ENCODE measurements at regions not wholly inside any gene's neighbourhood (a gene's known extent, or its start where the extent isn't known, plus 50 kb on each side); places are given as distances from the start of the nearest gene placed in this dataset.
"Not testable (repeated sequence)": the region's sequence is repeated elsewhere in the genome, so short reads cannot be mapped to it uniquely, and the experiment has no call there.

DNA sequence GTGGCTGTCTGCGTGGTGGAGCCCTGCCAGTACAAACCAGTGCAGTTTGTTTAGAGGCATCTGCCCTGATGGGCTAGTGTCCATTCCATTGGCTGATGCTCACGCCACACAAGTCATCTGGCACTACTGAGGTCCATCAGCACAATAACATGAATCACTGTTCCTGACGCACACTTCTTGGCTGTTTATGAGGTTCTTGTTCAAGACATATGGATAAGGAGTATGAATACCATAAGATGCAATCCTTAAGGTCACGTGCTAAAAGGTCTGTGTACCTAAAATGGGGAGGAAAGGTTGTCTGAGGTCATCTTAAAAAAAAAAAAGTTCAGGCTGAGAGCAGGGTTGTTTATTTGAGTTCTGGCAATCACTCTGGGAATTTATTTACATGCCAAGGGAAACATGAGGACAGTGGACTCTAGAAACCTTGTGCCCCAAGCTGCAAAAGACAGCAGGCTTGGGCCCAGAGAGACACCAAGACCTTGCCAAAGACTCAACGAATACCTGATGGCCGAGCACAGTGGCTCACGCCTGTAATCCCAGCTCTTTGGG is 54.1 kb upstream of the SHLD1 start:
- H3K4me1 Mint-ChIP-seq (ENCODE audit: low read depth) = peaks cover 1% of the 10 kb centered on the region
- no peaks in the 10 kb centered on the region for H3K27me3 Mint-ChIP-seq (ENCODE audit: low read depth)
- no peaks in the 10 kb centered on the region for H3K9me3 Mint-ChIP-seq
- H3K36me3 Mint-ChIP-seq (ENCODE audit: low read depth) = no peaks in the 10 kb centered on the region
- DNase-seq (ENCODE audit: low spot score) = no peak
- no peak overlapping the region for H3K27ac Mint-ChIP-seq
- no peak overlapping the region for H3K4me3 Mint-ChIP-seq

DNA sequence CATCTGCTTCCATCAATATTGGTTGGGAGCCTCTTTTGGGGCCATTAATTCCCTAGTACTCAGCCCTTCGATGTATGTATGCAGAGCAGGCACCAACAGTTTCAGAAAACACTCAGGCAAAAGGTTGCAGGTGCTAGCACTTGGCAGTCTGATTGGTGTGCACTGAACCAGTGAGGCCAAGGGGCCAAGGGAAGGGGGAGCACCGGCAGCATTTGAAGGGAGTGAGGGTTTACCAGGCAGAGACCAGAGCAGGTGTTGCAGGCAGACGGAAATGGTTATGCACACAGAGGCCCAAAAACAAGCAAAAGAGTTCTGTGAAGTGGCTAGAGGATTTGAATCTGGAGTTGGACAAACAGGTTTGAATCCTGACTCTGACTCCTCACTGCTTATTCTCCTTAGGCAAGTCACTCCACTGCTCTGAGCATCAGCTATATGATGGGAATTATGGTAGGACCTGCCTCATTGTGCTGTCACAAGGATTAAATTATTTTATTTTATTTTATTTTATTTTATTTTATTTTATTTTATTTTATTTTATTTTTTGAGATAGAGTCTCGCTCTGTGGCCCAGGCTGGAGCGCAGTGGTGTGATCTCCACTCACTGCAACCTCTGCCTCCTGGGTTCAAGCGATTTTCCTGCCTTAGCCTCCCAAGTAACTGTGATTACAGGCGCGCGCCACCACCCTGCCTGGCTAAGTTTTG is 58.1 kb upstream of the SHLD1 start:
- no peaks in the 10 kb centered on the region for H3K9me3 Mint-ChIP-seq
- peaks cover 1% of the 10 kb centered on the region for H3K4me1 Mint-ChIP-seq (ENCODE audit: low read depth)
- H3K4me3 Mint-ChIP-seq = no peak overlapping the region
- no peak overlapping the region for H3K27ac Mint-ChIP-seq
- H3K27me3 Mint-ChIP-seq (ENCODE audit: low read depth) = no peaks in the 10 kb centered on the region
- DNase-seq (ENCODE audit: low spot score) = no peak
- H3K36me3 Mint-ChIP-seq (ENCODE audit: low read depth) = no peaks in the 10 kb centered on the region

DNA sequence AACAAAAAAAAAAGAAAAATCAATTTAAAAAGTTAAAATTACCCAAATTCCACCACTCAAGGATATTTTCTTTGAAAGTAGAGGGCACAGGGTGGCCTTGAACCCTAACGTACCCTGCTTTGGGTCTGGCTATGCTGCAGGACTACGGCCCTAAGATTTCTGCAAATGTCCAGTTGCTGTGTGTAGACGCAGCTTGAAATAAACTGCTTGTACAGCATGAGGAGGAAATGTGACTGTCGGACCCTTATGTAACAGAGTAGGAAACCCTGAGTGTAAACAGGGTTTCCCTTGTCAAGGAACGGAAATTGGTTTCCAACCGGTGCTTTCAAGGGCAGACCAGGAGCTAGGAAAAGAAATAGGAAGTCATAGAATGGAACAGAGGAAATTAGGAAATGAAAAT is 60.7 kb upstream of the SHLD1 start:
- Mint-ChIP-seq H3K27ac (no peak overlapping the region), H3K9me3 (no peaks in the 10 kb centered on the region), H3K4me1 (ENCODE audit: low read depth) (peaks cover 1% of the 10 kb centered on the region), H3K4me3 (no peak overlapping the region), H3K27me3 (ENCODE audit: low read depth) (no peaks in the 10 kb centered on the region), H3K36me3 (ENCODE audit: low read depth) (no peaks in the 10 kb centered on the region)
- DNase-seq (ENCODE audit: low spot score) = no peak

DNA sequence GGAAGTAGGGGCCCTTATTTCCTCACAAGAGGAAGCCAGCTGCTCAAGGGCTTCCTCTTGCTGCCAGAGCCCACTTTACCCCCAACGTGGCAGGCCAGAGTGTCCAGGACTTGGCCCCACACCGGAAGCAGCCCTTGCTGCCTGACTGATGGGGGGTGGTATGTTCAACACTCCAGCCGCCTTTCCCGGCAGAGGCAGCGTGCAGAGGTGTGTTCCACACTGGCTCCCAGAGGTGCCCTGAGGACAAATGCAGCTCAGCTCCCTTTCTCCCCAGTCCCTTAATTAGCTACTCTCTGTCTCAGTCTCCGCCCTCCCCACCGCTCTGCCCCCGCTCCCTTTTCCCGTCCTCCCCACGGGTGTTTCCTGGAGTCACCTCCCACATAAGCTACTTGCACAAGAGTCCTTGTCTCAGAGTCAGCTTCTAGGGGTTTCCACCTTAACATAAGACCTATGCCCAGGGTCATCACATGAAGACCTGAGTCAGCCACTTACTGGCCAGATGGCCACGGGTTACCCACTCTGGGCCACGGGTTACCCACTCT is 61.7 kb upstream of the SHLD1 start:
- no peak overlapping the region for H3K27ac Mint-ChIP-seq
- peaks cover 1% of the 10 kb centered on the region for H3K4me1 Mint-ChIP-seq (ENCODE audit: low read depth)
- H3K4me3 Mint-ChIP-seq = no peak overlapping the region
- H3K36me3 Mint-ChIP-seq (ENCODE audit: low read depth) = no peaks in the 10 kb centered on the region
- DNase-seq (ENCODE audit: low spot score) = no peak
- no peaks in the 10 kb centered on the region for H3K27me3 Mint-ChIP-seq (ENCODE audit: low read depth)
- H3K9me3 Mint-ChIP-seq = no peaks in the 10 kb centered on the region

DNA sequence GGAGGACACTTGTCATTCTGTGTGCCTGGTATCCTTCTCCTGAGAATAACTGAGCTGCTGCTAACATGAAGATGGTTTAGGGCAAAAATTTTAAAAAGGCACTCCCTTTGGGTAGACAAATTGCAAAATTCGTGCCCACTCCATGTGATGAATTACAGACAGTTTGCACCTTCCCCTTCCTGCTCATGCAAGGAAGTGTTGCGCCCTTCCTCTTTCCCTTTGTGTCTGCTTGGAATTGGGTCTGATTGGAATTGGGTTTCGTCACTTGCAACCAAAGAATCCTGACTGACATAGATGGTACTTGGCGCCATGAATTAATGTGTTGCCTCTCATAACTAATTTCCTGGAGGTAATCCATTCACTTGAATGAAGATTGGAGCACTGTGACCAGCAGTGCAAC is 62.3 kb upstream of the SHLD1 start:
- H3K4me1 Mint-ChIP-seq (ENCODE audit: low read depth) = peaks cover 1% of the 10 kb centered on the region
- H3K27ac Mint-ChIP-seq = no peak overlapping the region
- H3K4me3 Mint-ChIP-seq = no peak overlapping the region
- DNase-seq (ENCODE audit: low spot score) = no peak
- no peaks in the 10 kb centered on the region for H3K27me3 Mint-ChIP-seq (ENCODE audit: low read depth)
- no peaks in the 10 kb centered on the region for H3K9me3 Mint-ChIP-seq
- H3K36me3 Mint-ChIP-seq (ENCODE audit: low read depth) = no peaks in the 10 kb centered on the region

DNA sequence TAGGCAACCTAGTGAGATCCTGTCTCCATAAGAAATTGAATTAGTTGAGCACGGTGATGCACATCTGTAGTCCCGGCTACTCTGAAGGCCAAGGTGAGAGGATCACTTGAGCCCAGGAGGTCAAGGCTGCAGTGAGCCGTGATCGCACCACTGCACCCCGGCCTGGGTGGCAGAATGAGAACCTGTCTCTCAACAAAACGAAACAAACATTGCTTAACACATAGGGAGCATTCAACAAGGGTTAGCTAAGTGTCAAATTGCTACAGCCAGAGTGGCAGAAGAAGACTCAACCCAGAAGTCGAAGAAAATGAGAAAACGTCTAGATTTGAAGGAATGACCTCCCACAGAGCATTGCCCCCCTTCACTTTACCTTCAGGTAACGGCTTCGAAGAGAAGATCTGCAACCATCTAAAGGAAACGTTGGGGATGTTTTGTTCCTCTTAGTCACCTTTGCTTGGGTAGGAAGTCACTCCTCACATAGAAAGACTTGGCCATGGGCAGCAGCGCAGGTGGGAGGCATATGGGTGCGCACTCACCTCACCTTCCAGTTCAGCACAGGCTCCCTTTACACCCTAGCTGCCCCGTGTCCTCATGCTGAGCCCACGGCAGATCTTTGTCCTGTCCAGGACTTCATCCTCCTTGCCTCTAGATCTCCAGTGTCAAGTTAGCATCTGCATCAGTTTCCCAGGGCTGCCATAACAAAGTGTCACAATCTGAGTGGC is 63.7 kb upstream of the SHLD1 start:
- Mint-ChIP-seq H3K9me3 (no peaks in the 10 kb centered on the region), H3K4me1 (ENCODE audit: low read depth) (no peaks in the 10 kb centered on the region), H3K27ac (no peak overlapping the region), H3K4me3 (no peak overlapping the region), H3K27me3 (ENCODE audit: low read depth) (no peaks in the 10 kb centered on the region), H3K36me3 (ENCODE audit: low read depth) (no peaks in the 10 kb centered on the region)
- no peak for DNase-seq (ENCODE audit: low spot score)

DNA sequence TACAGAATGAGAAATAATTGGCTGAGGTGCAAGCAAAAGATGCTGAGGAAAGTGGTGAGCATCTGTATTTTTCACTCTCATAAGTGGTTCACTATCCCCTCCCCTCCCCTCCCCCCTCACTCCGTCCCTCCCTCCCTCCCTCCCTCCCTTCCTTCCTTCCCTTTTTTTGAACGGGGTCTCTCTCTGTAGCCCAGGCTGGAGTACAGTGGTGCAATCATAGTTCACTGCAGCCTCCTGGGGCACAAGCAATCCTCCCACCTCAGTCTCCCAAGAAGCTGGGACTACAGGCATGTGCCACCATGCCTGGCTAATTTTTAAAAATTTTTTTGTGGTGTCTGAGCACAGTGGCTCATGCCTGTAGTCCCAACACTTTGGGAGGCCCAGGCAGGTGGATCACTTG is 67.6 kb upstream of the SHLD1 start:
- not testable (repeated sequence) for H3K9me3 Mint-ChIP-seq; H3K4me3 Mint-ChIP-seq; H3K27me3 Mint-ChIP-seq (ENCODE audit: low read depth); H3K4me1 Mint-ChIP-seq (ENCODE audit: low read depth); DNase-seq (ENCODE audit: low spot score); H3K27ac Mint-ChIP-seq; H3K36me3 Mint-ChIP-seq (ENCODE audit: low read depth)

DNA sequence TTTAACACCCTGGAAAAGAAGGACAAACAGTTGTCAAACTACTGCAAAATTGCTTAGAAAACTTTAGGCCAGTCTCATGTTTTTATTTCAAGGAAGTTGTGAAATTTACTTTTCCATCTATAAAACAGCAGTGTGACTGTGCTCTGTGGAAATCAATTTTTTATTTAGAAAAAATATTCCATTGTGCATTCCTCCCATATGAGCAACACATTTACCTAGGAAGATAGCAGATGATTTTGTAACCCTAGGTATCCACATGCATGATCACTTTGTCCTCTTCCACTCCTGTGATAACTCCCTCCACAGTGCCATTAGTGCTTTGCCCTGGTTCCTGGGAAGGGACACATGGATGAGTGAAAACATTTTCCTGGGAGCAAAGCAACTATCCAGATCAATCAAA is 69.4 kb upstream of the GPCPD1 start:
- H3K27ac Mint-ChIP-seq = no peak overlapping the region
- H3K36me3 Mint-ChIP-seq (ENCODE audit: low read depth) = no peaks in the 10 kb centered on the region
- H3K4me1 Mint-ChIP-seq (ENCODE audit: low read depth) = no peaks in the 10 kb centered on the region
- H3K4me3 Mint-ChIP-seq = no peak overlapping the region
- H3K9me3 Mint-ChIP-seq = no peaks in the 10 kb centered on the region
- H3K27me3 Mint-ChIP-seq (ENCODE audit: low read depth) = no peaks in the 10 kb centered on the region
- DNase-seq (ENCODE audit: low spot score) = no peak

DNA sequence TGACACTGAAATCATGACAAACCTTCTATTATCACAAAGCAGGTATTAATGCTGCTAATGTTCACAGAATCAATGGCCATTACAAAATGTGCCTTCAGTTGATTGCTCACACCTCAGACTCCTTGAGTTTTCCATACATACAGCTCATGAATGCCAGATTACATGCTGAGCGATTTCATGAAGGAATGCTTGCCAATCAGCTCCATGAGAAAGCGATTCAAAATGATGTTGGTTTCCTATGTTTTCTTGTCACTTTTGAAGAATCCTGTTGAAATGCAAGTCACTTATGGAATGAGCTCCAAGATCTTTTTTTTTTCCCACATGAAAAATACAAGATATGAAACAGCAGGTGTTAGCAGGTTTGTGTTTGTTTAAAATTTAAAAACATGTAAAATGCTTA is 68.0 kb upstream of the GPCPD1 start:
- H3K27me3 Mint-ChIP-seq (ENCODE audit: low read depth) = no peaks in the 10 kb centered on the region
- H3K4me1 Mint-ChIP-seq (ENCODE audit: low read depth) = peaks cover 6% of the 10 kb centered on the region
- no peaks in the 10 kb centered on the region for H3K9me3 Mint-ChIP-seq
- no peak for DNase-seq (ENCODE audit: low spot score)
- no peaks in the 10 kb centered on the region for H3K36me3 Mint-ChIP-seq (ENCODE audit: low read depth)
- no peak overlapping the region for H3K27ac Mint-ChIP-seq
- H3K4me3 Mint-ChIP-seq = no peak overlapping the region

DNA sequence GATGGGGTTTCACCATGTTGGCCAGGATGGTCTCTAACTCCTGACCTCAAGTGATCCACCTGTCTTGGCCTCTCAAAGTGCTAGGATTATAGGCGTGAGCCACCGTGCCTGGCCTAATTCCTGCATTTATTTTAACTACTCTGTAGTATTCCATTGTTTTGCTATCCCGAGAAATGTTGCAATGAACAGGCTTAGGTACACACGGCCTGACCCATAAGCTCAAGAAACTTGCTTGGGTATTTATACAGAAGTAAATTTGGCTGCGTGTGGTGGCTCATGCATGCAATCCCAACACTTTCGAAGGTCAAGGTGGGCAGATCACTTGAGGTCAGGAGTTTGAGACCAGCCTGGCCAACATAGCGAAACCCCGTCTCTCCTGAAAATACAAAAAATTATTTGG is 67.1 kb upstream of the GPCPD1 start:
- not testable (repeated sequence) for H3K27me3 Mint-ChIP-seq (ENCODE audit: low read depth); H3K9me3 Mint-ChIP-seq; DNase-seq (ENCODE audit: low spot score); H3K36me3 Mint-ChIP-seq (ENCODE audit: low read depth); H3K4me3 Mint-ChIP-seq; H3K4me1 Mint-ChIP-seq (ENCODE audit: low read depth); H3K27ac Mint-ChIP-seq

DNA sequence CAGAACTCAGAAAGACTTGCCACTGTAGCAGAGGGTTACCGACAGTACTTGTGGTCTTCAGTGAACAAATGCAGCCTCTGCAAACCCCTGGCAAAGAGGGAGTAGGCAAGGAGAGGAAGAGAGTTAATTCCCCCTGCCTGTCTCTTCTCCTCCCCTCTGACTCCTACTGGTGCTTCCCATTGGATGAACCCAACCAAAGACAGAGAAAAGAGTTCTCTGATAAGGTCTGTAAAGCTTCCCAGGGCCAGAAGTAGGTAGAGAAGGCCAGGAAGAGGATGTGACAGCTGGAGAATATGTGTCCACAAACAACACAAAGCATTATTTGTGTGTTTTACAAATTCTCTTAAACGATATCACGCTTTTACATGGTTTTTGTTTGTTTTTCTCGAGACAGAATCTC is 66.6 kb upstream of the GPCPD1 start:
- no peak overlapping the region for H3K4me3 Mint-ChIP-seq
- H3K27me3 Mint-ChIP-seq (ENCODE audit: low read depth) = no peaks in the 10 kb centered on the region
- no peaks in the 10 kb centered on the region for H3K36me3 Mint-ChIP-seq (ENCODE audit: low read depth)
- no peak for DNase-seq (ENCODE audit: low spot score)
- no peak overlapping the region for H3K27ac Mint-ChIP-seq
- no peaks in the 10 kb centered on the region for H3K9me3 Mint-ChIP-seq
- peaks cover 7% of the 10 kb centered on the region for H3K4me1 Mint-ChIP-seq (ENCODE audit: low read depth)

DNA sequence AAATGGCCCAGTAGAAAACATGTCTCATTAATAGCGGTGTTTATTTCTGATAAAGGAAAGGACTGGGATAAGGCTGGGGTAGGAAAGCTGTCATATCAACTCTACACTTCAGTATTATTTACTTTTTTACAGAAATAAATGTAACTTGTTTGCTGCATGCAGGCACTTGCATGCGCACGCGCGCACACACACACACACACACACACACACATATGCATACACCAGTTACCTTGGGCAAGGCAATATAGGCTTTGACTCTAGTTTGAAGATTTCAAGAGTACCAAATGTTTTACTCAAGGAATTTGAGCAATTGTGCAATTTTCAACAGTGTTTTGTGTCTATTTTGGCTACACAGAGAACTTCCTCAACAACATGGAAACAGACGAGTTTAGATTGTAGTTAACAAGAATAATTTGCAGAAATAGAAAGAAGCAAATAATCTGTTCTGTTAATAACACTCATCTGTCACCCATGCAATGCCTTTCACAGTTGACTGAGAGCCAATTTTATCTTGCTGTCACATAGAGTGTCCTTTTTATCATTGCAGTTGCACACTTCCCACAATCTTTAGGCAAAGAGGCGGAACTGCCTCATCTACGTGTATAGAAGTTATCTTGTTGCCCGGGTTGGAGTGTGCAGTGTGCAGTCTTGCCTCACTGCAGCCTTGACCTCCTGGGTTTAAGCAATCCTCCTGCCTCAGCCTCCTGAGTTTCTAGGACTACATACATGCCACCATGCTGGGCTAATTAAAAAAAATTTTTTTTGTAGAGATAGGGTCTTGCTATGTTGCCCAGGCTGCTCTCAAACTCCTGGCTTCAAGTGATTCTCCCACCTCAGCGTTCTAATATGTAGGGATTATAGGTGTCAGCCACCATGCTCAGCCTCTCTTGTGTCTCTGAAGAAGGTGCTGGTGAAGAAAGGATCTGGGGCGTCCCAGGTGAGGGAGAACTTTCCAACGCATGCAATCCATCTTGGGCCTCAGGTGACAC is 64.6 kb upstream of the GPCPD1 start:
- Mint-ChIP-seq H3K9me3 (no peaks in the 10 kb centered on the region), H3K4me1 (ENCODE audit: low read depth) (peaks cover 7% of the 10 kb centered on the region), H3K4me3 (no peak overlapping the region), H3K27ac (no peak overlapping the region), H3K27me3 (ENCODE audit: low read depth) (no peaks in the 10 kb centered on the region), H3K36me3 (ENCODE audit: low read depth) (no peaks in the 10 kb centered on the region)
- no peak for DNase-seq (ENCODE audit: low spot score)

DNA sequence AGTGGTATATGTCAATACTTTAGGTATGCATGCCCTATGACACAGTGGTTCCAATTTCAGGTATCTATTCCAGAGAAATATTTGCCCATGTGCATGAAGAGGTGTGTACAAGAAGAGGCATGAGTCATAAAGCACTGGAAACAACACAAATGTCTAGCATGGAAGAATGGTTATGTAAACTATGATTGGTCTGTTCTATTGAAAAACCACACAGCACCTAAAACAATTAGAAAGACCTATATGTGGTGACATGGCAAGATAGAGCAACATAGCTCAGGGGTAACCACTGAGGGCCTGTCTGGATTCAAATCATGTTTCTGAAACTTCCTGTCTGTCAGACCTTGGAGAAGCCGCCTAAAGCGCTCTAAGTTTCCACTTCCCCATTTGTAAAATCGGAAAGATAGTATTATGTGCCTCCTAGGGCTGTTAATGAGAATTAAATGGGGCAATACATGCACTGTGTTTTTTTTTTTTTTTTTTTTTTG is 63.4 kb upstream of the GPCPD1 start:
- Mint-ChIP-seq H3K27ac (no peak overlapping the region), H3K9me3 (no peaks in the 10 kb centered on the region), H3K27me3 (ENCODE audit: low read depth) (no peaks in the 10 kb centered on the region), H3K4me3 (no peak overlapping the region), H3K4me1 (ENCODE audit: low read depth) (peaks cover 7% of the 10 kb centered on the region), H3K36me3 (ENCODE audit: low read depth) (no peaks in the 10 kb centered on the region)
- peak; percentile 47 for DNase-seq (ENCODE audit: low spot score)
